GM21786 (cell line): ENCODE measurements at regions not wholly inside any gene's neighbourhood (a gene's known extent, or its start where the extent isn't known, plus 50 kb on each side); places are given as distances from the start of the nearest gene placed in this dataset.

Source experiments
- ATAC-seq: cut with Tn5 transposase; IDR thresholded peaks from one replicate; pipeline ENCODE4 v1.9.1; 2021; ENCODE audit not compliant: unreplicated experiment

DNA sequence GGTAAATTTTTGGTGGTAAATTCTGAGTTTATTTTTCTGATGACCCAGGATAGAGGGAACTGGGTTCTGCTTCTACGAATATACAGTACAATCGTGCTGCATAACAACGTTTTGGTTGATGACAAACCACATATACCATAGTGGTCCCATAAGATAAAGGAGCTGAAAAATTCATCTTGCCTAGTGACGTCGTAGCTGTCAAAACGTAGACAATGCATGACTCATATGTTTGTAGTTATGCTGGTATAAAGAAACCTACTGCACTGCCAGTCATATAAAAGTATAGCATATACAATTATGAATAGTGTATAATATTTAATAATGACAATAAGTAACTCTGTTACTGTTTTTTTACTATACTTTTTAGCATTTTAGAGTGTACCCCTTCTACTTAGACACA is 244.0 kb downstream of the GAS1 start:
- ATAC-seq: no peak

DNA sequence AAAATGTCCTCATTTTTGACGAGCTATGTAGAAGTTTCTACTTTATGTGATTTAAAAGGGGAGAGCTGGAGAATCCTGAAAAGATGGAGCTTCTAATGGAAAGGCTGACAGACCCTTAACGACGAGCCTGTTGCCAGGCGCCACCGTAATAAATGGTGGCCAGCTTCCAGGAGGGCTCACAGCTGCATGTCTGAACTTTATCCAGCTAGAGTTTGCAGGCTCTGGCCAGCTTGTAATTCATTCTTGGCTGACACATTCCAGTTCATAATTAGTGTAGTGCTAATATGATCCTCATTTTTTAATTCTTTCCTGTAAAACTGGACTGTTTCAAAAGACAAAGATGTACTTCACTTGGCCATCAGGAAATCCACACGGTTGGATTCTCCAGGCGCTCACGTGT is 246.7 kb downstream of the GAS1 start:
- ATAC-seq: no peak

DNA sequence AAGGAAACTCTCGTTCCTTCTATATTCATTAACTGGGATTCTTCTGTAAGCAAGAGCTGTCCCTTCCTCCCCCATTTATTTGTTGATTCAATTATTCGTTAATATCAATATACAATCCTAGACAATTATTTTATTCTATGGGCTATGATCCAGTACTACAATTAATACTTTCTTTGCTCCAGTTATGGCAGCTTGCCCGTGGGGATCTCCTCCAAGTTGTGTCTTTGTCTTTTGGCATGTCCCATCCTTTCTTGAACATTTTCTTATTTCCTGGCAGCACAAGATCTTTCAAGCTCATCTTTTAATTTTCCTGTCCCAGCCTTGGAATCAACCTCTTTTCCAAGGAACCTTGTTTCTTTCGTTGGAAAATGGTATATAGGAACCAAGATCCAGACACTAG is 249.3 kb downstream of the GAS1 start:
- no peak for ATAC-seq

DNA sequence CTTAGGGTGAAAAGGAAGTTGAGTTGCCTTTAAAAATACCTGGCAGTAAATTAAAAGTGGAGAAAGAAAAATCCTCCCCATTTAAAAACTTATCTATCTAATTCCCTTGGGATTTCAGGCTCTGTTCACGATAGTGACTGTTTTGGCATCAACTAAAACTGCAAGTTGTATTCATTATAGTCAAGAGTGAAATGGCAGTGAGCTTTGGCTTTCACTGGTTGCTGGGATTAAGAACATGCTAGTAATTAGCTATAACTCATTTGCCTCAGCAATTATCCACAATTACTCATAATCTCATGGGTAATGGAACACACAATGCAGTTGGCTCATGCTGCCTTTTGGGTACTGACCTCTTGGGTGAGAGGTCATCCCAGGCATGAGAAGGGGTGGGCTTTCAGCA is 250.1 kb downstream of the GAS1 start:
- no peak for ATAC-seq

DNA sequence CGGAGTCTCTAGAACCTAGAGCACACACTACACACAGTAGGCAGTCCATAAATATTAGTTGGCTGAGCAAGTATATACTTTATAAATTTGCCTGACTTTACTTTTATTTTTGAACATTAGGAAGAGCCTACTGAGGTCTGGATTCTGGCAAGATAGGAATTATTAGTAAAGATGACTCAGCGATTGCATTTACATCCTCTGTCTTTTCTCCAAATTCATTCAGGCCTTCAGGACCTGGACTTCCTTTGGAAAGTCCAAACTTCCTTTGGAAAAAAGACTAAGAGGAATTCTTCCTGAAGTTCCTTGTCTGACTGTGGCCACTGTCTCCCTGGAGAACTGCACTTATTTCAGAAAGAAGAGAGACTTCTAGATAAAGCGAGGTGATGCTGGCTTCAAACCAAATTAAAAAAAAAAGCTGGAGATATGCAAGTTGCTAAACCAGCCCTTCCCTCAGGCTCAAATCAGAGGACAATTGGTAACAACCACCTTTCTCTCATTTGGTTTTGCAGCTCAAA is 251.3 kb downstream of the GAS1 start:
- ATAC-seq: no peak

DNA sequence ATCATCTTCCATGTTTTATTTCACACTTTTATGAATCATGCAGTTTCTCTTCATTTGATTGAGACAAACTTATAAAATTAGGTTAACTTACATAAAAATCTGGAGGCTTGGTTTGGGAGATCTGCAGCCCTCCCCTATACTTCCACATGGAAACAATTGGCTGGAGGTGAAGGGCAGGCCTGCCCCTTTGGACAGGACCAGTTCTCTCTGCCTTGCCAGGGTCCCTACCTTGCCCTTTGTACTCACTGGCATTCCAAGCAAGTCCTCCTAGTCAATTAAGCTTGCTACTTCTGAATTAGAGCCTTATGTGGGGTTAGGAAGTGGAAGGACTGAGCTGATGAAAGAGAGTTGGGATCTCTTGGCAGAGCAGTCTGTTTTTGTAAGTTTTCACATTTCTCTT is 257.3 kb downstream of the GAS1 start:
- no peak for ATAC-seq

DNA sequence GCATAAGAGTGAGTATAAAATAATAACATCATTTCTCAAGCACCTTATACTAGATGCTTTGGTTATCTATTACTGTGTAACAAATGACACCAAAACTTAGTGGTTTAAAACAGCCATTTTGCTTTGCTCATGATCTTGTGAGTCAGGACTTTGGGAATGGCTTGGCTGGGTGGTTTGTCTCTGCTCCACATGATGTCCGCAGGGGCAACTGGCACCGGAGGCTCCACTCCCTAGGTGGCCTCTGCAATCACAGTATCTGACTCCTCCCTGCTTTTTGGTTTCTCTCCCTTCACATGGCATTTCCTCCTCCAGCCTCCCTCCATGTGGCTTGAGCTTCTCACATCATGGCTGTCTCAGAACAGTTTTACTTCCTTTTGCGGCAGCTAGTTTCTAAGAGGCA is 259.5 kb downstream of the GAS1 start:
- no peak for ATAC-seq

DNA sequence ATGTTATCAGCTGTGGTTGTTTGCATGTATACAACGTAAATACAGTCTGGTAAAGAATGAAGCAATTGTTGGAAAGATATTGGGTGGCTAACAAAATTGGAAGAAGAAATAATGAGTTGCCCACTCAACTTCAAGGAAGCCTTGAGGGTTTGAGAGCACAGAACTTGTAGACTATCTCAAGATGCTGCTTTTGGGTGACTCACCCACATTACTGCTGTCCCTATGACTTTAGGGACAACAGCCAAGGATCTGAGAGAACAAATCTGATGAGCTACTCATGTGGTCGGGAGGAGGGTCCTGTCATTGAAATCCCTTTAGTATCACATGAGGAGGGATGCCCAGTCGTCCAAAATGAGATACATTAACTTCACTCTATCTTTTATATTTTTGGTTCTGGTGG is 261.8 kb downstream of the GAS1 start:
- ATAC-seq: no peak

DNA sequence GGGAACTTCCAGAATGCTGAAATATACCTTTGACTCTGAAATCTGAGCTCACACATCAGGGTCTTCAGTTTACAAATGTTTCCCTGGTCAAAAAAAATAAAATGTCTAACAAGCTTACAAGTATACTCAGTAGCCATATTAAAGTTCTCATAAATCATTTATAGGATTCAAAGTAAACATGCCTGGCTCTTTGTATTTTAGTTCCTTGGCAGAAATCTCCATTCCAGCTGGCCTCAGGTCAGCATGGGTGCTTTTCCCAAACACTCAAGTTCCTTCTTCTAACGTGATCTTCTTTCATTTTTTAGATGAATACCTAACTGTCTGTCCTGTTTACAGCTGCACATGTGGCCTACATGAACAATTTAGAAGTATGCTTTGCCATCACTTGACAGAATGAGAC is 263.2 kb downstream of the GAS1 start:
- no peak for ATAC-seq

DNA sequence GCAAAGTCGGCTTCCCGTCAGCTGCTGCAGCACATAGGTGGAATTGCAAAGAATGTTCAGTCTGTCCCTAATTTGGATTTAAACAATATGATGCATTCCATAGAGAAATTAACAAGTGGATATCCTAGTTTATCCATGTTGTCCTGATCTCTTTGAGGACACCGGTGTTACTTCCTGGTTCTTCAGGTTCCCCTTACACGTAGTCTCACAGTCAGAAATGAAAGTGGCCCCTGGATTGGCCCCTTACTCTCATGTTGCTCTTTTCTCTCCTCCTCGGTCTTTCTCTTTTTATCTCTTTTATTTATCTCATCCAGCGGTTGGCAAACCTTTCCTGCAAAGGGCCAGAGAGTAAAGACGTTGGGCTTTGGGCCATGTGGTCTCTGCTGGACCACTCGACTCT is 265.1 kb downstream of the GAS1 start:
- ATAC-seq: no peak

DNA sequence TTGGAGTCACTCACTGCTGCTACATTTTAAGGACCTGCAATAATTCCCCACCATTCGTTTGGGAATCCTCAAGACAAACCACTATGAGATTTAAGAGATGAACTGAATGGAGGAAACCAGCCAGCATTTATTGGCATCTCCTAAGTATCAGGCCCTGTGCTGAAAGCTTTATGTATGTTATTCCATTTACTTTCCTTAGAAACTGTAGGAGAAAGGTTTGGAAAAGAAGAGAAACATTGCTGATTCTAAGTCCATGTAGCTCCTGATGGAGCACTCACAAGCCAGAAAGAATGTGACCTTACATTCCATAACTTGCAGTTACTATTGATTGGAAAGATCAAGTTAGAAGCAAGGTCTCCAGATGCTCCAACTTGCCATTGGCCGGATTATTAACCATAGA is 267.4 kb downstream of the GAS1 start:
- no peak for ATAC-seq

DNA sequence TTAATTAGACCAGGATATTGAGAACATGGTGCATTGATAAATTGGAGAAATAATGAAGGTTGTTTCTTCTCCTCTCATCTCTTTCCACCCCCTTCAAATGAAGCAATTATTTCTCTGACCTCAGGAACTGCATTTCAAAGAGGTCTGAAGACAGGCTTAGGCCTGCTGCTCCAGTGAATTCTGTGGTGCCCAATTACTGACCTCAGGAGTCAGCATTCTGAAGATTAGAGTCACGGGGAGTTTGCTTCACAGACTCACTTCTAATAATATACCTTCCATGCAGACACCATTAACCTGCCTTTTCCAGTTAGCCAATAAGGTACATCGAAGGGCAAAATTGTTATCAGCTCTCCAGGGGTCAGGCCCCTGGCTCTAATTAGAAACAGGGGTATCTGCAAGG is 270.9 kb downstream of the GAS1 start:
- ATAC-seq: no peak

DNA sequence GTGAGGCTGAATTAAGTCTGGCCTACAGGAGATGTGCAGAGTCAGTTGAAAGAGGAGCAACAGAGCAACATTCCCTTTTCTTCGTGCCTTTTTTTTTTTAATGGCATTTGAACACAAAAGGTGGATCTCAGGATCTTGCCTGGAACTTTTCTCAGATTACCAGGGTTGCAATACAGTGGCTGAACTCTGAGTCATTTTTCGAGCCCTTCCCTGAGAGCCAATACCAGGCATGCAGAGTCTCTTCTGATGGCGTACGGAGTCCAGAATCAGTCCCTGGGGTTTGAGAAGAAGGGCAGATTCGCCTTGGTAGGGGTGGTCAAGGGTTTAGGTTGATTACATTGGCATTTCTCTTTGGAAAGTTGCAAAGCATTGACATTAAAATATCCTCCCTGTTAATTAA is 271.5 kb downstream of the GAS1 start:
- no peak for ATAC-seq

DNA sequence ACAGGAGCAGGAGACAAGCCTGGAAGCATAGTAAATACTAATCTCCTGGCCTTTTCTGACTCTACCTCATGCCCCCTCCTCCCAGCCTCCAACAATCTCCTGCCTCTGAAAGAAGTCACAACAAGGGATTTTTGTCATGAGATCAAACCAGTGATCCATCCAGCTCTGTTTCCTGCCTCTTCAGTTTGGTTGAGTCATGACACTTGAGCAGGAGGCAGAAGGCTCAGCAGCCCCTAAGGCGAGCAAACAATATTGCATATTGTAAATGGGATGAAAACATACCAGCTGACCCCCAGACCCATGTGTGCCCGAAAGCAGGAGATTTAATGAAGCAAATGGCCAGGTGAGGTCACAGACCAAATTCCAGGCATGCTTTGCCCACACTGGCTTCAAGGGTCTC is 272.8 kb downstream of the GAS1 start:
- ATAC-seq: no peak

DNA sequence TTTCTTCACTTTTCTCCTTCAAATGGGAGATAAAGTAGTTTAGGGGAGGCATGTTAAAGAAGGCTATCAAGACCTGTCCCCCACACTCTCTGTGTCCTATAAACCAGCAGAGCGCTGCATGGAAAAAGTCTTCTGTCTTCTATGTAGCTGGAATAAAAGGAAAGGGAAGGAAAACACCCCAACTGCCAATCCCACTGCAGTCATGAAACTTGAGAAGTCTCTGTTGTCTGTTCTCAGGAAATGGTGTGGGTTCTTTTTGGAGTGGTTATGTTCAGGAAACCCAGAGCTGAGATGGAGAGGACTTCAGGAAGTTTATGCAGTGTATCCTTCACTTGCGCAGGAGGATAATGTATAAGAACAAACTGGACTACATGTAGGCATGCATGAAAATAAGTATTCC is 274.3 kb downstream of the GAS1 start:
- ATAC-seq: no peak

DNA sequence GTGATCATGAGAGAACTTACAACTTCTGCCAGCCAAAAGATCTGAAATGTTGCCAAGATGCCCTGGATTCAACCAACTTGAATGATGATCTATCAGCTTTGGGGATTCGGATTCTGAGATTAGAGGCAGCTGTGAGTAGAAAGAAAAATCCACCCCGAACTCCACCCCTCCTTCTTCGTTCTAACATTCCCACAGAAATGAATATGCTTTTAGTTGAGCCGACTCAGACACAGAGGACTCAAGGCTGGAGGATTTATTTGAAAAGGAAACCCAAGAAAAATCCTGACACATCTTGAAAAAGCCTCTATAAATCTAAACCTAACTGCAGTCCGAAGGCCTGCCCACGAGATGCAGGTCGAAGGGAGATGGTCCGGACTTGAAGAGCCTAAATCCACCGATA is 275.0 kb downstream of the GAS1 start:
- ATAC-seq: no peak

DNA sequence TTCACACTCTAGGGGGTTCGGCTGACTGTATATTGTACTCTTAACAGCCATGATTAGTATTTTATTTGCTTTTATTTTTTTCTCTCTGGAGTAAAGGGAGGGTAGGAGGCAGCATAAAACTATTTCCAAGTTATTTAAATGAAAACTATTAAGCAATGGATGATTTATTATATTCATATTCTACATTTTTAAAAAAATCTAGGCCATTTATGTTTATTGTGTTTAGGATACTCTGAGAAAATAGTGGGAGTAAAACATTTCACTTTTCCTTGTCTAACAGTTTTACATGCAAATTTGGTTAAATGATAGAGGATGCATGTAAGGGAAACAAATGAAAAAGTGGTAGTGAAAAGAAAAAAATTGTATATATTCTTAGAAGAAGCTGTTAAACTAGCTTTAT is 276.3 kb downstream of the GAS1 start:
- ATAC-seq: no peak

DNA sequence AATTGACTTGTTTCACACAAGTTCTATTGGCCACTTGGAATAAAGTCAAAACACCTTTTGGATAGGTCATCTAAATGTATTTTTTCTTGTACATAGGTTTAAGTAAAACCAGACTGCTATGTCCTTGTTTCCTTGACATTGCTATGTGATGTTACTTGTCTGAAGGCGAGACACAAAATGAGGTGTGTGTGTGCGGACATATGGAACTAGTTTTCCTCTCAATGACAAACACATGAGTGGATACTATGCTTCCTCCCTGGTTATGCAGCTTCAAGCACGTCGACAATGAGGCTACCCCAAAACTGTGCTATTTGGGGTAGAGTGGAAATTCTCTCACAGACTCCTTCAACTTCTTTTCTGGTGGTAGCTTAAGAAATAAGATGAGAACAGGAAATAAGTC is 276.8 kb downstream of the GAS1 start:
- no peak for ATAC-seq

DNA sequence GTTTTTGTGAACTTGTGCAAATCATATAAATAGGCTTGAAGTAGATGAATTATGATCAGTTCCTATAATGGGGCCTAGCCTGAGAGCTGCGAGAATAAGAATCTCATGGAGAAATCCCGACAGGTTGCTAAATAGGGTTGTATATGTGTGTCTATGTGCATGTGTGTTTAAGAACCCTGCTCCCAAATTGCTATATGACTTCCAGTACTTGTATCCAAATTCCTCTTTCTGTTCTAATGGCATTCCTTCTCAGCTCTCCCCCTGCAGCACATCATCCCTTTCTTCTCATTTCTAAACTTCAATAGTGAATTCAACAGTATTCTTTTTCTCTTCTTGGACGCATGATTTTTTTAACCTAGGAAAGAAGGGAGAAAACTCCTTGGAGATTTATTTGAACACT is 277.2 kb downstream of the GAS1 start:
- no peak for ATAC-seq

DNA sequence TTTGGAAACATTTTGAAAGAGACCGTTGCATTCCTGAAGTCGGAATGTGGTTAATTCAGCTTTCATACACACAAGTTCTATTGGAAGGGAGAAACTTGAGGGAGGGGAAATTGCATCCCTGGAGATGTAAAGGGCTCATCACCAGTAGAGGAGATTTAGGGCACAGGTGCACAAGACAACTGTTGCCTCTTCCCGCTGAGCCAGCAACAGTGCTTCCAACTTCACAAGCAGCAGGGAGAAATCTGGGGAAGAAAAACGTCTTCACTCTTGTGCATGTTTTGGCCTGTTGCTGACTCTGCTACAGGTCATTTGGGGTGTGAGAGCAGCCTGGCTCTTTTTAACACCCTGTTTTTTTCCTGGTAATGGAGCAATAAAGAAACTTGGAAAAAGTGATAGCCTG is 277.9 kb downstream of the GAS1 start:
- no peak for ATAC-seq

DNA sequence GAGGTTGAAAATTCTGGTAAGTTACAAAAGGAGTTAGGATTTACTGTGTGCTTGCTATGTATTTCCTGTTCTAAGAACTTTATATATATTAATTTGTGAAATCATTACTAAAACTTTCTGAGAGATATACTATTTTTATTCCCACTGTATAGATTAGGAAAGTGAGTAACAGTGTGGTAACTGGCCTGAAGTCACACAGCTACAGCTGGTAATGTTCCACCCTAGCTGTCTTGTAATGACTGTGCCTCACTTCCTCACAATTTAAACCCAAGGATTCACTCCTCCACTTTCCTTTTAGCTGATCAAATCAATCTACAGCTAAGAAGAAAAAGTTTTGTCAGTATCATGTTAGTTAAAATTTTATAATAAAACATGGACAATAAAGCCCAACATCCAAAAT is 278.8 kb downstream of the GAS1 start:
- no peak for ATAC-seq

DNA sequence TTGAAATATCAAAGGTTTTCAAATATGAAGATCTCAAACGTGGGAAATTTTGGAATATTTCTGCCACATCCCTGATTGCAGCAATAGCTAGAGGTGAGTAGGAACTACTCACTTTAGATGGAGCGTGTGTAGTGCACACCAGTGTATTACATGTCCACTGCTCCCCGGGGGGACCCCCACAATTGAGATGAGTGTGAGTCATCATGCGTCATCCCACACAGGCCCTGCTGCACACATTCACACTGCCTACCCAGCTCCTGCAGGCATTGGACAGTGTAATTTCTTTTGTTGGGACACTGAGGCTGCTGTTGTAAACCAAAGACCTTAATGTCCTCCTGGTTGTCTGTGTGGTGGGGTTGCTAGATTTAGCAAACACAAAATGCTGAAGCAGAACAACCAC is 280.0 kb downstream of the GAS1 start:
- ATAC-seq: no peak

DNA sequence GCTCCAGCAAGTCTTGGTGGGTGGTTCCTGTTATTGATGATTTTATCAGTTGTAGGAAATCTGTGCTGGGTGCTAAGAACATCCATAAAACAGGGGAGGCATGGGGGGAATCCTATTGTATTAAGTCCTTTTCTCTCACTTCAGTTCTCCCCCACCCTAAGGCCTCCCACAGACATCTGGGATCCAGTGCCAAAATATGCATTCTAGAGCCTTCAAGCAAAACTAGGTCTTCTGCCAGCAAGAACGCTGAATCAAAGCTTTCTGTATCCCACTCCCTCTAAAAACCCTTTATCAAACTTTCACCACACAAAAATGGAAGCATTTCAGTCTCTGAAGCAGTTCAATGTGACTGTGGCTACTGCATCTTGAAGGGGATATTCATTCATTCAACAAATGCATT is 281.9 kb downstream of the GAS1 start:
- ATAC-seq: no peak

DNA sequence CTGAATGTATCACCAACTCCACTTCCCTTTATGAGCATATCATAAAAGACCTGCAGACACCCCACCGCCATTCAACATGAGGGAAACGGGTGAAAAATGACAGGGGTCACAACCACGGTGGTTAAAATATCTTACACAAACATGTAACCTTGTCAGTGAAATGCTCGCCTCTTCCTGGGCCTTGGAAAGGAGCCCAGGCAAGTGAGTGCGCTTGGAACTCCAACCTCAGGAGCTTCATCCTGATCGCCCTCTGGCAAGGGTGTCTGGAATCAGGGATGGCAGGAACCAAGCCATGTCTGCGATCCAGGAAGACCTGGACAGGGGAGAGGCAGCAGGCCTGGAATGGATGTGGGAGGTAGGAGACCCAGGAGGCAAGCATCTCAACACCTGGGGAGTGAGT is 282.7 kb downstream of the GAS1 start:
- ATAC-seq: no peak
